KMS-11 (cell line): ENCODE measurements at regions not wholly inside any gene's neighbourhood (a gene's known extent, or its start where the extent isn't known, plus 50 kb on each side); places are given as distances from the start of the nearest gene placed in this dataset.

Source experiments
- H2AFZ ChIP-seq: fragments of 200-600 bp; sonication (generic); 2 replicates; pipeline ENCODE4 v1.6.1; 2016; ENCODE audit warnings: antibody characterized with exemption, mixed run types, low read depth
- H3K27ac ChIP-seq: fragments of 200-600 bp; sonication (generic); 2 replicates; pipeline ENCODE4 v1.6.1; 2016; ENCODE audit warnings: mild to moderate bottlenecking, mixed run types
- H3K27me3 ChIP-seq: fragments of 200-600 bp; sonication (generic); 2 replicates; pipeline ENCODE4 v1.6.1; 2017; ENCODE audit warnings: mild to moderate bottlenecking, low read depth, mixed run types, moderate library complexity; ENCODE audit not compliant: insufficient read depth
- H3K36me3 ChIP-seq: fragments of 200-600 bp; sonication (generic); 2 replicates; pipeline ENCODE4 v1.6.1; 2017; ENCODE audit warnings: mild to moderate bottlenecking, mixed run types; ENCODE audit not compliant: insufficient read depth
- H3K4me1 ChIP-seq: fragments of 200-600 bp; sonication (generic); 2 replicates; pipeline ENCODE4 v1.6.1; 2016; ENCODE audit warnings: mild to moderate bottlenecking, low read depth, mixed run types; ENCODE audit not compliant: poor library complexity, severe bottlenecking
- H3K4me2 ChIP-seq: fragments of 200-600 bp; sonication (generic); 2 replicates; pipeline ENCODE4 v1.7.0; 2016; ENCODE audit warnings: mild to moderate bottlenecking, mixed run types
- H3K4me3 ChIP-seq: fragments of 200-600 bp; sonication (generic); IDR thresholded peaks from 2 replicates; pipeline ENCODE4 v1.6.1; 2017; ENCODE audit warnings: low read depth, low read length, mixed read lengths; ENCODE audit not compliant: insufficient read depth
- H3K79me2 ChIP-seq: fragments of 200-600 bp; sonication (generic); 2 replicates; pipeline ENCODE4 v1.6.1; 2016; ENCODE audit warnings: low read depth, mixed run types; ENCODE audit not compliant: insufficient read depth
- H3K9ac ChIP-seq: fragments of 200-600 bp; sonication (generic); 2 replicates; pipeline ENCODE4 v1.6.1; 2016; ENCODE audit warnings: mild to moderate bottlenecking, mixed run types
- H4K20me1 ChIP-seq: fragments of 200-600 bp; sonication (generic); 2 replicates; pipeline ENCODE4 v1.6.1; 2016; ENCODE audit warnings: mild to moderate bottlenecking, mixed run types; ENCODE audit not compliant: insufficient read depth
- TF ChIP-seq, protein P1 (sequence below): fragments of 200-600 bp; sonication (generic); conservative IDR thresholded peaks from 2 replicates; pipeline ENCODE4 v1.6.1; 2017; ENCODE audit warnings: low read depth, mild to moderate bottlenecking, antibody characterized with exemption, low read length, moderate library complexity, mixed read lengths

- Histone ChIP-seq H3K27me3 (no peaks in the 10 kb centered on the region), H3K4me1 (no peaks in the 10 kb centered on the region), H3K36me3 (no peaks in the 10 kb centered on the region), H2AFZ (no peak overlapping the region), H3K4me3 (no peak overlapping the region), H4K20me1 (no peaks in the 10 kb centered on the region), H3K4me2 (no peak overlapping the region), H3K27ac (no peak overlapping the region), H3K9ac (no peak overlapping the region), H3K79me2 (no peaks in the 10 kb centered on the region)
- TF ChIP-seq, protein P1, sequence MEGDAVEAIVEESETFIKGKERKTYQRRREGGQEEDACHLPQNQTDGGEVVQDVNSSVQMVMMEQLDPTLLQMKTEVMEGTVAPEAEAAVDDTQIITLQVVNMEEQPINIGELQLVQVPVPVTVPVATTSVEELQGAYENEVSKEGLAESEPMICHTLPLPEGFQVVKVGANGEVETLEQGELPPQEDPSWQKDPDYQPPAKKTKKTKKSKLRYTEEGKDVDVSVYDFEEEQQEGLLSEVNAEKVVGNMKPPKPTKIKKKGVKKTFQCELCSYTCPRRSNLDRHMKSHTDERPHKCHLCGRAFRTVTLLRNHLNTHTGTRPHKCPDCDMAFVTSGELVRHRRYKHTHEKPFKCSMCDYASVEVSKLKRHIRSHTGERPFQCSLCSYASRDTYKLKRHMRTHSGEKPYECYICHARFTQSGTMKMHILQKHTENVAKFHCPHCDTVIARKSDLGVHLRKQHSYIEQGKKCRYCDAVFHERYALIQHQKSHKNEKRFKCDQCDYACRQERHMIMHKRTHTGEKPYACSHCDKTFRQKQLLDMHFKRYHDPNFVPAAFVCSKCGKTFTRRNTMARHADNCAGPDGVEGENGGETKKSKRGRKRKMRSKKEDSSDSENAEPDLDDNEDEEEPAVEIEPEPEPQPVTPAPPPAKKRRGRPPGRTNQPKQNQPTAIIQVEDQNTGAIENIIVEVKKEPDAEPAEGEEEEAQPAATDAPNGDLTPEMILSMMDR, result no peak
Measured at GRCh38 chr1:115203287-115203686, 114.0 kb upstream of the TSPAN2 start.

DNA sequence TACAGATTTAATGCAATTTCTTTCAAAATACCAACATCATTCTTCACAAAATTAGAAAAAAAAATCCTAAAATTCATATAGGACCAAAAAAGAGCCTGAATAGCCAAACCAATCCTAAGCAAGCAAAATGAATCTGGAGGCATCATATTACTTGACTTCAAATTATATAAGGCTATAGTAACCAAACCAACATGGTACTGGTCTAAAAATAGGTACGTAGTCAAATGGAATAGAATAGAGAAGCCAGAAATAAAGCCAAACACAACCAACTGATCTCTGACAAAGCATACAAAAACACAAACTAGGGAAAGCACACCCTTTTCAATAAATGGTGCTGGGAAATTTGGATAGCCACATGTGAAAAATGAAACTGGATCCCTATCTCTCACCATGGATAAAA is 112.3 kb upstream of the TSPAN2 start:
- Histone ChIP-seq H3K4me2 (no peak overlapping the region), H3K27ac (no peak overlapping the region), H3K27me3 (no peaks in the 10 kb centered on the region), H3K36me3 (no peaks in the 10 kb centered on the region), H3K79me2 (no peaks in the 10 kb centered on the region), H3K4me3 (no peak overlapping the region), H3K4me1 (no peaks in the 10 kb centered on the region), H3K9ac (no peak overlapping the region), H4K20me1 (no peaks in the 10 kb centered on the region), H2AFZ (no peak overlapping the region)
- TF ChIP-seq, protein P1, result no peak

DNA sequence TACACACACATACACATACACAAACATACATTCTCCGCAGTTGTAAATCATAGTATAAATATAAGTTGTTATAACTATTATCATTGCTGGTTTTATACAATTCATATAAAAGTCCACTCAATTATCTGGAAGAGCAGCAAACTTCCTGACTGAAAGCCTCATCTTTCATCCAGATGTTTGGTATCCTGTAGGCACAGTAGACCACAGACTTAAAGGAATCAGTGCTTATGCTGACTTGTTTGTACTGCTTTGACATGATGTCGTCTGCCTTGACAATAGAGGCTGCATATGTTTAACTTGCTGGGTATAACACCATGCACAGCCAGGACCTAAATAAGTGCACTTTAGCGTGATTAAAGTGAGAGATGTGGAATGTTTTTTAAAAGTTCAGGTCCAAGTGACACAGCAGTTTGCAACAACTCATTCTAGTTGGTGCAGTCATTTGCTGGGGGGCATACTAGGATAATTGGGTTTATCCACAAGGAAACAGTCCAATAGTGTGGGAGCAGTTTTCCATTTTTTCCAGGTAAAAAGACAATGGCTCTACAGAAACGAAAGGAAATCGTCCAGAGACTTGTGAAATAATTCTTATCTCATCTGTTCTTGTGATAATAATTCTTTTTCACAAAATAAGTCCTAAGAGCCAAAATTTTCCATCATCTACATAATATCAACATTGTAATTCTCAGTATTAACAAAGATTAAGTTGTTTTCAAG is 110.3 kb upstream of the TSPAN2 start:
- Histone ChIP-seq H3K27ac (no peak overlapping the region), H3K27me3 (no peaks in the 10 kb centered on the region), H3K79me2 (no peaks in the 10 kb centered on the region), H3K36me3 (no peaks in the 10 kb centered on the region), H2AFZ (no peak overlapping the region), H3K9ac (no peak overlapping the region), H3K4me2 (no peak overlapping the region), H3K4me3 (no peak overlapping the region), H3K4me1 (no peaks in the 10 kb centered on the region), H4K20me1 (no peaks in the 10 kb centered on the region)
- TF ChIP-seq, protein P1, result no peak

DNA sequence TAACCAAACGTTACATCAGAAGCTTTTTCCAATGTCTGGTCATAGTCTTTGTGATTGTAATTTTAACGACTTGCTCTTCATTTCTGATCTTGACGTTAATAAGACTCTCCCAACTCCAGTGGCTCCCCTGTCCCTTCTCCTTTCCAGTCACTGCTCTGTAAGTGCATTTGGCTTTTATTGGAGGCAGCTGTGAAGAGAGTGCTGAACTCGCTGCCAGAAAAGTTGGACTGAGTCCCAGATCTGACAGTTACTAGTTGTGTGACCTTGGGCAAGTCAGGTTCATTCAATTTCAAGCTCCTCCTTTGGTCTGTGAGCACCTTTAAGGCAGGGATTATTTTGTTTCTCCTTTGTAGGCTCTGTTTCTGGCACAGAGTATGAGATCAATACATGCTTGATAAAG is 109.6 kb upstream of the TSPAN2 start:
- Histone ChIP-seq H3K27ac (no peak overlapping the region), H2AFZ (no peak overlapping the region), H3K9ac (no peak overlapping the region), H3K4me1 (no peaks in the 10 kb centered on the region), H3K4me3 (no peak overlapping the region), H3K36me3 (no peaks in the 10 kb centered on the region), H3K27me3 (no peaks in the 10 kb centered on the region), H4K20me1 (no peaks in the 10 kb centered on the region), H3K4me2 (no peak overlapping the region), H3K79me2 (no peaks in the 10 kb centered on the region)
- TF ChIP-seq, protein P1, result no peak
